HEK293T (cell line): ENCODE measurements at regions not wholly inside any gene's neighbourhood (a gene's known extent, or its start where the extent isn't known, plus 50 kb on each side); places are given as distances from the start of the nearest gene placed in this dataset.

Source experiments
- ARNT ChIP-seq: fragments of 450-650 bp; IDR thresholded peaks from 2 replicates; pipeline ENCODE4 v1.6.1; 2017; ENCODE audit warnings: mild to moderate bottlenecking
- BHLHE40 ChIP-seq: fragments of 450-650 bp; IDR thresholded peaks from 2 replicates; pipeline ENCODE4 v1.6.1; 2016; ENCODE audit warnings: mild to moderate bottlenecking, moderate library complexity, borderline replicate concordance
- FOXM1 ChIP-seq: fragments of 450-650 bp; IDR thresholded peaks from 2 replicates; pipeline ENCODE4 v1.6.1; 2017; ENCODE audit warnings: mild to moderate bottlenecking, borderline replicate concordance
- HDGF ChIP-seq: fragments of 450-650 bp; IDR thresholded peaks from 2 replicates; pipeline ENCODE4 v1.6.1; 2017; ENCODE audit warnings: antibody characterized with exemption, borderline replicate concordance
- ZNF384 ChIP-seq: fragments of 450-650 bp; IDR thresholded peaks from 2 replicates; pipeline ENCODE4 v1.6.1; 2016

- TF ChIP-seq HDGF: no peak
- TF ChIP-seq ARNT: no peak
- TF ChIP-seq FOXM1: no peak
- TF ChIP-seq BHLHE40: no peak
- TF ChIP-seq ZNF384: no peak
These were observed 52.0 kb upstream of the TMPRSS2 start for GRCh38 chr21:41559658-41560631.
